NCI-H128 (cell line): ENCODE measurements at regions not wholly inside any gene's neighbourhood (a gene's known extent, or its start where the extent isn't known, plus 50 kb on each side); places are given as distances from the start of the nearest gene placed in this dataset.

Experiments used
- DNase-seq: peaks from one replicate; lab custom pipeline; 2025; ENCODE audit not compliant: unreplicated experiment; lab: John Stamatoyannopoulos, UW

GRCh38 chr2:217153510-217153909, 293.6 kb upstream of the TNP1 start:
- no peak for DNase-seq

- DNase-seq: no peak
Measured at GRCh38 chr2:217152831-217153230, 293.0 kb upstream of the TNP1 start.

- no peak for DNase-seq
Measured at GRCh38 chr2:217151509-217152206, 291.8 kb upstream of the TNP1 start.

- no peak for DNase-seq
Measured at GRCh38 chr2:217150236-217150635, 290.4 kb upstream of the TNP1 start.

GRCh38 chr2:217149087-217149660, 289.3 kb upstream of the TNP1 start:
- DNase-seq: no peak

- DNase-seq: no peak
Measured at GRCh38 chr2:217147818-217148217, 288.0 kb upstream of the TNP1 start.

GRCh38 chr2:217146956-217147355, 287.1 kb upstream of the TNP1 start:
- no peak for DNase-seq

GRCh38 chr2:217142649-217143266, 282.9 kb upstream of the TNP1 start:
- no peak for DNase-seq

GRCh38 chr2:217138284-217138683, 278.4 kb upstream of the TNP1 start:
- no peak for DNase-seq

GRCh38 chr2:217127744-217128143, 267.9 kb upstream of the TNP1 start:
- no peak for DNase-seq

GRCh38 chr2:217125014-217125413, 265.1 kb upstream of the TNP1 start:
- no peak for DNase-seq

GRCh38 chr2:217124050-217124449, 264.2 kb upstream of the TNP1 start:
- no peak for DNase-seq

- DNase-seq: no peak
Measured at GRCh38 chr2:217121565-217121964, 261.7 kb upstream of the TNP1 start.

- no peak for DNase-seq
Measured at GRCh38 chr2:217120429-217120828, 260.6 kb upstream of the TNP1 start.

GRCh38 chr2:217118559-217119284, 258.9 kb upstream of the TNP1 start:
- DNase-seq: no peak

- no peak for DNase-seq
Measured at GRCh38 chr2:217117523-217117922, 257.7 kb upstream of the TNP1 start.

- no peak for DNase-seq
Measured at GRCh38 chr2:217116610-217117009, 256.7 kb upstream of the TNP1 start.

GRCh38 chr2:217114117-217114516, 254.3 kb upstream of the TNP1 start:
- DNase-seq: no peak

GRCh38 chr2:217113491-217113890, 253.6 kb upstream of the TNP1 start:
- DNase-seq: no peak

GRCh38 chr2:217110550-217110949, 250.7 kb upstream of the TNP1 start:
- no peak for DNase-seq

- no peak for DNase-seq
Measured at GRCh38 chr2:217108575-217109027, 248.7 kb upstream of the TNP1 start.

- DNase-seq: no peak
Measured at GRCh38 chr2:217108086-217108485, 248.2 kb upstream of the TNP1 start.
